ENCODE measurements at regions not wholly inside any gene's neighbourhood (a gene's known extent, or its start where the extent isn't known, plus 50 kb on each side); places are given as distances from the start of the nearest gene placed in this dataset.

DNA sequence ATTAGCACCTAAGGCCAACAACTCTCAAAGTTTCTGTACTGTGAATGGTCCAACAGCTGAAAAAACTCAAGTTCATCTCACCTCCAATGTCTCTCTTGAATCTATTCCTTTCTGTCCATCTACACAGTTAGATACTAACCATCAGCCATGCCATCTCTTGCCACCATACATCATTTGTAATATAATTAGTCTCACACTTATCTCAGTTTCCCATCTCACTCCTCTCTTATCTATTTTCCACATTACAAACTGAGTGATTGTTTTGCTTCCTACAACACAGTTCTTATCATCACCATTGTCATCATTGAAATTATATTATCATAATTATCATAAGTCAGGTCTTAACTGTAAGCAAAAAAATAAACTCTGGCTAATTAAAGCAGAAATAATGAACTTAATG is 393.9 kb downstream of the PRELID2 start:
- Histone ChIP-seq H3K9me2 (ENCODE audit: insufficient read depth) (0 out of 2 replicates have a peak, but pooled peaks cover 4% of the 10 kb centered on the region), H3K27ac (ENCODE audit: low read depth) (no peak overlapping the region), H3K27me3 (ENCODE audit: insufficient read depth) (no peaks in the 10 kb centered on the region), H3K36me3 (ENCODE audit: insufficient read depth) (no peaks in the 10 kb centered on the region), H3K4me2 (no peak overlapping the region), H3K4me3 (no peak overlapping the region), H4K20me1 (replicated peaks; ENCODE audit: insufficient read depth) (no peaks in the 10 kb centered on the region), H2AFZ (no peak overlapping the region), H3F3A (replicated peaks; ENCODE audit: low read depth) (no peaks in the 10 kb centered on the region), H3K79me2 (replicated peaks; ENCODE audit: insufficient read depth) (no peaks in the 10 kb centered on the region), H3K4me1 (ENCODE audit: insufficient read depth) (peaks cover 8% of the 10 kb centered on the region; the same call in 1 of the 2 replicates)
- H3K27me3 Mint-ChIP-seq (ENCODE audit: insufficient read depth, low read depth, poor library complexity), result no peaks in the 10 kb centered on the region
- DNase-seq (ENCODE audit: low spot score), result no peak
- no peak overlapping the region for H3K4me3 Mint-ChIP-seq
- H3K4me1 Mint-ChIP-seq, result peaks cover 7% of the 10 kb centered on the region
- no peaks in the 10 kb centered on the region for H3K36me3 Mint-ChIP-seq (ENCODE audit: low read depth)
- ATAC-seq, result no peak
- no peaks in the 10 kb centered on the region for H3K9me3 Mint-ChIP-seq
- no peak overlapping the region for H3K27ac Mint-ChIP-seq
- TF ChIP-seq NANOG (IDR thresholded peaks at IDR 0.05; ENCODE audit: borderline replicate concordance) (no peak), CREB1 (CRISPR knock-in tag; IDR thresholded peaks at IDR 0.05; ENCODE audit: low read depth) (no peak), JUNB (IDR thresholded peaks at IDR 0.05; ENCODE audit: unreplicated experiment) (no peak), POLR2AphosphoS5 (IDR thresholded peaks at IDR 0.05; ENCODE audit: low read depth) (no peak), STAT1 (IDR thresholded peaks at IDR 0.05; ENCODE audit: unreplicated experiment) (no peak), EZH2phosphoT487 (IDR thresholded peaks at IDR 0.05; ENCODE audit: unreplicated experiment) (no peak), ZNF114 (CRISPR knock-in tag; IDR thresholded peaks at IDR 0.05) (no peak), EZH2 (IDR thresholded peaks at IDR 0.05; ENCODE audit: low read depth, unreplicated experiment) (no peak), ZNF331 (CRISPR knock-in tag; IDR thresholded peaks at IDR 0.05; ENCODE audit: low read depth) (no peak)
- TF ChIP-seq, protein P1, sequence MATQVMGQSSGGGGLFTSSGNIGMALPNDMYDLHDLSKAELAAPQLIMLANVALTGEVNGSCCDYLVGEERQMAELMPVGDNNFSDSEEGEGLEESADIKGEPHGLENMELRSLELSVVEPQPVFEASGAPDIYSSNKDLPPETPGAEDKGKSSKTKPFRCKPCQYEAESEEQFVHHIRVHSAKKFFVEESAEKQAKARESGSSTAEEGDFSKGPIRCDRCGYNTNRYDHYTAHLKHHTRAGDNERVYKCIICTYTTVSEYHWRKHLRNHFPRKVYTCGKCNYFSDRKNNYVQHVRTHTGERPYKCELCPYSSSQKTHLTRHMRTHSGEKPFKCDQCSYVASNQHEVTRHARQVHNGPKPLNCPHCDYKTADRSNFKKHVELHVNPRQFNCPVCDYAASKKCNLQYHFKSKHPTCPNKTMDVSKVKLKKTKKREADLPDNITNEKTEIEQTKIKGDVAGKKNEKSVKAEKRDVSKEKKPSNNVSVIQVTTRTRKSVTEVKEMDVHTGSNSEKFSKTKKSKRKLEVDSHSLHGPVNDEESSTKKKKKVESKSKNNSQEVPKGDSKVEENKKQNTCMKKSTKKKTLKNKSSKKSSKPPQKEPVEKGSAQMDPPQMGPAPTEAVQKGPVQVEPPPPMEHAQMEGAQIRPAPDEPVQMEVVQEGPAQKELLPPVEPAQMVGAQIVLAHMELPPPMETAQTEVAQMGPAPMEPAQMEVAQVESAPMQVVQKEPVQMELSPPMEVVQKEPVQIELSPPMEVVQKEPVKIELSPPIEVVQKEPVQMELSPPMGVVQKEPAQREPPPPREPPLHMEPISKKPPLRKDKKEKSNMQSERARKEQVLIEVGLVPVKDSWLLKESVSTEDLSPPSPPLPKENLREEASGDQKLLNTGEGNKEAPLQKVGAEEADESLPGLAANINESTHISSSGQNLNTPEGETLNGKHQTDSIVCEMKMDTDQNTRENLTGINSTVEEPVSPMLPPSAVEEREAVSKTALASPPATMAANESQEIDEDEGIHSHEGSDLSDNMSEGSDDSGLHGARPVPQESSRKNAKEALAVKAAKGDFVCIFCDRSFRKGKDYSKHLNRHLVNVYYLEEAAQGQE (IDR thresholded peaks at IDR 0.05; ENCODE audit: unreplicated experiment), result no peak
- TF ChIP-seq, protein P2, sequence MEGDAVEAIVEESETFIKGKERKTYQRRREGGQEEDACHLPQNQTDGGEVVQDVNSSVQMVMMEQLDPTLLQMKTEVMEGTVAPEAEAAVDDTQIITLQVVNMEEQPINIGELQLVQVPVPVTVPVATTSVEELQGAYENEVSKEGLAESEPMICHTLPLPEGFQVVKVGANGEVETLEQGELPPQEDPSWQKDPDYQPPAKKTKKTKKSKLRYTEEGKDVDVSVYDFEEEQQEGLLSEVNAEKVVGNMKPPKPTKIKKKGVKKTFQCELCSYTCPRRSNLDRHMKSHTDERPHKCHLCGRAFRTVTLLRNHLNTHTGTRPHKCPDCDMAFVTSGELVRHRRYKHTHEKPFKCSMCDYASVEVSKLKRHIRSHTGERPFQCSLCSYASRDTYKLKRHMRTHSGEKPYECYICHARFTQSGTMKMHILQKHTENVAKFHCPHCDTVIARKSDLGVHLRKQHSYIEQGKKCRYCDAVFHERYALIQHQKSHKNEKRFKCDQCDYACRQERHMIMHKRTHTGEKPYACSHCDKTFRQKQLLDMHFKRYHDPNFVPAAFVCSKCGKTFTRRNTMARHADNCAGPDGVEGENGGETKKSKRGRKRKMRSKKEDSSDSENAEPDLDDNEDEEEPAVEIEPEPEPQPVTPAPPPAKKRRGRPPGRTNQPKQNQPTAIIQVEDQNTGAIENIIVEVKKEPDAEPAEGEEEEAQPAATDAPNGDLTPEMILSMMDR (conservative IDR thresholded peaks at IDR 0.05; ENCODE audit: low read depth in 2 of 2), result no peak
- TF ChIP-seq, protein P3, sequence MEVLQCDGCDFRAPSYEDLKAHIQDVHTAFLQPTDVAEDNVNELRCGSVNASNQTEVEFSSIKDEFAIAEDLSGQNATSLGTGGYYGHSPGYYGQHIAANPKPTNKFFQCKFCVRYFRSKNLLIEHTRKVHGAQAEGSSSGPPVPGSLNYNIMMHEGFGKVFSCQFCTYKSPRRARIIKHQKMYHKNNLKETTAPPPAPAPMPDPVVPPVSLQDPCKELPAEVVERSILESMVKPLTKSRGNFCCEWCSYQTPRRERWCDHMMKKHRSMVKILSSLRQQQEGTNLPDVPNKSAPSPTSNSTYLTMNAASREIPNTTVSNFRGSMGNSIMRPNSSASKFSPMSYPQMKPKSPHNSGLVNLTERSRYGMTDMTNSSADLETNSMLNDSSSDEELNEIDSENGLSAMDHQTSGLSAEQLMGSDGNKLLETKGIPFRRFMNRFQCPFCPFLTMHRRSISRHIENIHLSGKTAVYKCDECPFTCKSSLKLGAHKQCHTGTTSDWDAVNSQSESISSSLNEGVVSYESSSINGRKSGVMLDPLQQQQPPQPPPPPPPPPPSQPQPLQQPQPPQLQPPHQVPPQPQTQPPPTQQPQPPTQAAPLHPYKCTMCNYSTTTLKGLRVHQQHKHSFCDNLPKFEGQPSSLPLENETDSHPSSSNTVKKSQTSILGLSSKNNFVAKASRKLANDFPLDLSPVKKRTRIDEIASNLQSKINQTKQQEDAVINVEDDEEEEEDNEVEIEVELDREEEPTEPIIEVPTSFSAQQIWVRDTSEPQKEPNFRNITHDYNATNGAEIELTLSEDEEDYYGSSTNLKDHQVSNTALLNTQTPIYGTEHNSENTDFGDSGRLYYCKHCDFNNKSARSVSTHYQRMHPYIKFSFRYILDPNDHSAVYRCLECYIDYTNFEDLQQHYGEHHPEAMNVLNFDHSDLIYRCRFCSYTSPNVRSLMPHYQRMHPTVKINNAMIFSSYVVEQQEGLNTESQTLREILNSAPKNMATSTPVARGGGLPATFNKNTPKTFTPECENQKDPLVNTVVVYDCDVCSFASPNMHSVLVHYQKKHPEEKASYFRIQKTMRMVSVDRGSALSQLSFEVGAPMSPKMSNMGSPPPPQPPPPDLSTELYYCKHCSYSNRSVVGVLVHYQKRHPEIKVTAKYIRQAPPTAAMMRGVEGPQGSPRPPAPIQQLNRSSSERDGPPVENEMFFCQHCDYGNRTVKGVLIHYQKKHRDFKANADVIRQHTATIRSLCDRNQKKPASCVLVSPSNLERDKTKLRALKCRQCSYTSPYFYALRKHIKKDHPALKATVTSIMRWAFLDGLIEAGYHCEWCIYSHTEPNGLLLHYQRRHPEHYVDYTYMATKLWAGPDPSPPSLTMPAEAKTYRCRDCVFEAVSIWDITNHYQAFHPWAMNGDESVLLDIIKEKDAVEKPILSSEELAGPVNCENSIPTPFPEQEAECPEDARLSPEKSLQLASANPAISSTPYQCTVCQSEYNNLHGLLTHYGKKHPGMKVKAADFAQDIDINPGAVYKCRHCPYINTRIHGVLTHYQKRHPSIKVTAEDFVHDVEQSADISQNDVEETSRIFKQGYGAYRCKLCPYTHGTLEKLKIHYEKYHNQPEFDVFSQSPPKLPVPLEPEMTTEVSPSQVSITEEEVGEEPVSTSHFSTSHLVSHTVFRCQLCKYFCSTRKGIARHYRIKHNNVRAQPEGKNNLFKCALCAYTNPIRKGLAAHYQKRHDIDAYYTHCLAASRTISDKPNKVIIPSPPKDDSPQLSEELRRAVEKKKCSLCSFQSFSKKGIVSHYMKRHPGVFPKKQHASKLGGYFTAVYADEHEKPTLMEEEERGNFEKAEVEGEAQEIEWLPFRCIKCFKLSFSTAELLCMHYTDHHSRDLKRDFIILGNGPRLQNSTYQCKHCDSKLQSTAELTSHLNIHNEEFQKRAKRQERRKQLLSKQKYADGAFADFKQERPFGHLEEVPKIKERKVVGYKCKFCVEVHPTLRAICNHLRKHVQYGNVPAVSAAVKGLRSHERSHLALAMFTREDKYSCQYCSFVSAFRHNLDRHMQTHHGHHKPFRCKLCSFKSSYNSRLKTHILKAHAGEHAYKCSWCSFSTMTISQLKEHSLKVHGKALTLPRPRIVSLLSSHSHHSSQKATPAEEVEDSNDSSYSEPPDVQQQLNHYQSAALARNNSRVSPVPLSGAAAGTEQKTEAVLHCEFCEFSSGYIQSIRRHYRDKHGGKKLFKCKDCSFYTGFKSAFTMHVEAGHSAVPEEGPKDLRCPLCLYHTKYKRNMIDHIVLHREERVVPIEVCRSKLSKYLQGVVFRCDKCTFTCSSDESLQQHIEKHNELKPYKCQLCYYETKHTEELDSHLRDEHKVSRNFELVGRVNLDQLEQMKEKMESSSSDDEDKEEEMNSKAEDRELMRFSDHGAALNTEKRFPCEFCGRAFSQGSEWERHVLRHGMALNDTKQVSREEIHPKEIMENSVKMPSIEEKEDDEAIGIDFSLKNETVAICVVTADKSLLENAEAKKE (CRISPR knock-in tag; IDR thresholded peaks at IDR 0.05), result no peak
- TF ChIP-seq, protein P4, sequence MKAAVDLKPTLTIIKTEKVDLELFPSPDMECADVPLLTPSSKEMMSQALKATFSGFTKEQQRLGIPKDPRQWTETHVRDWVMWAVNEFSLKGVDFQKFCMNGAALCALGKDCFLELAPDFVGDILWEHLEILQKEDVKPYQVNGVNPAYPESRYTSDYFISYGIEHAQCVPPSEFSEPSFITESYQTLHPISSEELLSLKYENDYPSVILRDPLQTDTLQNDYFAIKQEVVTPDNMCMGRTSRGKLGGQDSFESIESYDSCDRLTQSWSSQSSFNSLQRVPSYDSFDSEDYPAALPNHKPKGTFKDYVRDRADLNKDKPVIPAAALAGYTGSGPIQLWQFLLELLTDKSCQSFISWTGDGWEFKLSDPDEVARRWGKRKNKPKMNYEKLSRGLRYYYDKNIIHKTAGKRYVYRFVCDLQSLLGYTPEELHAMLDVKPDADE (IDR thresholded peaks at IDR 0.05), result no peak

Measured in GM23338 (cell line).